VCaP (cell line): ENCODE measurements at regions not wholly inside any gene's neighbourhood (a gene's known extent, or its start where the extent isn't known, plus 50 kb on each side); places are given as distances from the start of the nearest gene placed in this dataset.
A peak's percentile ranks its signal among the peaks of the same experiment; 100 is the strongest.
"Not testable (repeated sequence)": the region's sequence is repeated elsewhere in the genome, so short reads cannot be mapped to it uniquely, and the experiment has no call there.

ENCODE experiments used
- H3K27ac ChIP-seq: fragments of 450-650 bp; 2 replicates; pipeline ENCODE4 v1.5.1; 2017
- CTCF ChIP-seq: fragments of 450-650 bp; conservative IDR thresholded peaks from 2 replicates; pipeline ENCODE4 v1.5.1; 2017; ENCODE audit warnings: mild to moderate bottlenecking, moderate library complexity

- no peak for TF ChIP-seq CTCF
- no peak overlapping the region for H3K27ac ChIP-seq
Observed at GRCh38 chr12:59381106-59381505, 214.7 kb upstream of the SLC16A7 start.

- no peak for TF ChIP-seq CTCF
Observed at GRCh38 chr12:59375633-59376032, 220.2 kb upstream of the SLC16A7 start.

DNA sequence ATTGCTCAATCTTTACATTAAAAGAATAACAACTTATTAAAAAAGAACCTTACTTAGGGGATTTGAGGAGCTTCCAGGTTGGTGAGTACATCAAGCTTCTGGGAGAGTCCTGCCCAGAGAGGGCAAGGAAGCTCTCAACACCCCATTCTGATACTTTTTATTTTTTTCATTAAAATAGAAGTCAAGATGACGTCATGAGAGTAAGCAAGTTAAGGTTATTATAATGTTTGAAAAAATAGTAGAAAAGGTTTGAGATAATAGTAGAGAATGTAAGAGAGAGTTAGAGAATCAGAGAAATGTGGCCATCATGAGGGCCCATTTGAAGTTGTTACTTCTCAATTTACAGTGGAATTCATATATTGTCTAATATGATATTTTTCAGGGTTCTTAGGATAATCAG lies 221.0 kb upstream of the SLC16A7 start:
- no peak for TF ChIP-seq CTCF
- no peak overlapping the region for H3K27ac ChIP-seq

More at GRCh38 chr12:59375633-59376032, 220.2 kb upstream of the SLC16A7 start:
- no peak overlapping the region for H3K27ac ChIP-seq

DNA sequence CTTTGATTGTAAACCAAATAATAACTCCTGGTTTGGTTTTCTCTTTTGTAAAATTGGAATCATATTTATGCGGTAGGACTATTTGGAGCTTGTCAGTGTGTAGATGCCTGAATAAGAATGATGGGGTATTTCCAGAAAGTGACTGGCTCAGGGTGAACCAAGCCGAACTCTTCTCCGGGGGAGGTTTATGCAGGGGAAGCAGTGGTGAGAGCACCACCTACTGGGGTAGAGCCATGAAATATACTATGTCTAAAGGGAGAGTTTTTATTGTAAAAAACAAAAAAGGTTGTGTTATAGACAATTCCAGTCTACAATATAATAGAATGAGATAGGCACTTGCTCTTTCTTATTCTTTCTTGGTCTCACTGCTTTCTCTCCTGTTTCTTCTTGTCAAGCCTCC lies 222.9 kb upstream of the SLC16A7 start:
- TF ChIP-seq CTCF: peak; percentile 77
- H3K27ac ChIP-seq: no peak overlapping the region

- TF ChIP-seq CTCF: no peak
- H3K27ac ChIP-seq: no peak overlapping the region
Observed at GRCh38 chr12:59370933-59371332, 224.9 kb upstream of the SLC16A7 start.

DNA sequence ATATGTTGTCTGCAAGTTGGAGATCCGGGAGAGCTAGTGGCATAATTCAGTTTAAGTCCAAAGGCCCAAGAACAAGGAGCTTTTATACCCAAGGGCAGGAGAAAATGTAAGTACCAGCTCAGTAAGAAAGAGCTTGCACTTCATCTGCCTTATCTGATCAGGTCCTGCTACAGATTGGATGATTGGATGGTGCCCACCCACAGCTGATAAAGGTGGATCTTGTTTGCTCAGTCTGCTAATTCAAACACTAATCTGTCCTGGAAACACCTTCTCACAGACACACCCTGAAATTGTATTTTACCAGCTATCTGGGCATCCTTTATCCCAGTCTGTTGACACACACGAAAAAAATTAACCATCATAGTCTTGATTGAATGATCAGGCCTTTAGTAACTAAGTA lies 230.7 kb upstream of the SLC16A7 start:
- H3K27ac ChIP-seq: no peak overlapping the region
- TF ChIP-seq CTCF: no peak

- no peak overlapping the region for H3K27ac ChIP-seq
- TF ChIP-seq CTCF: no peak
Observed at GRCh38 chr12:59357811-59358210, 238.0 kb upstream of the SLC16A7 start.

GRCh38 chr12:59346248-59346647 lies 249.6 kb upstream of the SLC16A7 start:
- H3K27ac ChIP-seq: not testable (repeated sequence)
